ENCODE measurements at regions not wholly inside any gene's neighbourhood (a gene's known extent, or its start where the extent isn't known, plus 50 kb on each side); places are given as distances from the start of the nearest gene placed in this dataset.

GRCh38 chr16:86158688-86159360 lies 259.9 kb downstream of the IRF8 start:
- Histone ChIP-seq H3K36me3 (no peaks in the 10 kb centered on the region), H3K27ac (no peak overlapping the region), H3K27me3 (peaks cover 31% of the 10 kb centered on the region), H3K4me1 (ENCODE audit: control insufficient read depth in 1 of 2, insufficient read depth in 1 of 2, low read depth in 1 of 2, low read length in 1 of 2) (no peaks in the 10 kb centered on the region), H3K9me3 (no peaks in the 10 kb centered on the region), H3K4me3 (ENCODE audit: low read depth in 1 of 2, low read length in 1 of 2) (no peak overlapping the region)
- TF ChIP-seq, protein P1, sequence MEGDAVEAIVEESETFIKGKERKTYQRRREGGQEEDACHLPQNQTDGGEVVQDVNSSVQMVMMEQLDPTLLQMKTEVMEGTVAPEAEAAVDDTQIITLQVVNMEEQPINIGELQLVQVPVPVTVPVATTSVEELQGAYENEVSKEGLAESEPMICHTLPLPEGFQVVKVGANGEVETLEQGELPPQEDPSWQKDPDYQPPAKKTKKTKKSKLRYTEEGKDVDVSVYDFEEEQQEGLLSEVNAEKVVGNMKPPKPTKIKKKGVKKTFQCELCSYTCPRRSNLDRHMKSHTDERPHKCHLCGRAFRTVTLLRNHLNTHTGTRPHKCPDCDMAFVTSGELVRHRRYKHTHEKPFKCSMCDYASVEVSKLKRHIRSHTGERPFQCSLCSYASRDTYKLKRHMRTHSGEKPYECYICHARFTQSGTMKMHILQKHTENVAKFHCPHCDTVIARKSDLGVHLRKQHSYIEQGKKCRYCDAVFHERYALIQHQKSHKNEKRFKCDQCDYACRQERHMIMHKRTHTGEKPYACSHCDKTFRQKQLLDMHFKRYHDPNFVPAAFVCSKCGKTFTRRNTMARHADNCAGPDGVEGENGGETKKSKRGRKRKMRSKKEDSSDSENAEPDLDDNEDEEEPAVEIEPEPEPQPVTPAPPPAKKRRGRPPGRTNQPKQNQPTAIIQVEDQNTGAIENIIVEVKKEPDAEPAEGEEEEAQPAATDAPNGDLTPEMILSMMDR (IDR thresholded peaks at IDR 0.05), result no peak

- Histone ChIP-seq H3K27me3 (peaks cover 3% of the 10 kb centered on the region), H3K4me3 (ENCODE audit: low read depth in 1 of 2, low read length in 1 of 2) (no peak overlapping the region), H3K27ac (no peak overlapping the region), H3K36me3 (no peaks in the 10 kb centered on the region), H3K4me1 (ENCODE audit: control insufficient read depth in 1 of 2, insufficient read depth in 1 of 2, low read depth in 1 of 2, low read length in 1 of 2) (no peaks in the 10 kb centered on the region), H3K9me3 (no peaks in the 10 kb centered on the region)
- TF ChIP-seq, protein P1 (IDR thresholded peaks at IDR 0.05), result no peak
Observed at GRCh38 chr16:86165479-86165878, 266.5 kb downstream of the IRF8 start.

DNA sequence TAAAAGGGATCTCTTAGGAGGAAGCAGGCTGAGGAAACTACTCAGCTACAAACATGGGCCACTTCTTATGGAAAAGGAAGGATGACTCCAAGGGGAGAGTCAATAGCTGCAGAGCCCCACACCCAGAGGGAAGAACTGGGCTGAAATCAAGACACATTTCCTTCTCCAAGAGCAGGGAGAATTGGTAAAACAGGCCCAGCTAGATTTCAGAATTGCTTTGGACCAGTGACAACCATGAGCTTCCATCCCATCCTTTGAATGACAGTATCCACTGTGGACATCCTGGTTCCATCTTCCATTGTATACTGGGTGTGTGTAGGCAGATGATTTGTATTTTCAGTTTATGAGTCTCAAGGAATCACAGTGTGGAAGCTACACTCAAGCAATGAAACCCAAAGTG lies 267.5 kb downstream of the IRF8 start:
- no peaks in the 10 kb centered on the region for H3K36me3 ChIP-seq
- TF ChIP-seq, protein P1 (IDR thresholded peaks at IDR 0.05), result no peak
- no peaks in the 10 kb centered on the region for H3K4me1 ChIP-seq (ENCODE audit: control insufficient read depth in 1 of 2, insufficient read depth in 1 of 2, low read depth in 1 of 2, low read length in 1 of 2)

DNA sequence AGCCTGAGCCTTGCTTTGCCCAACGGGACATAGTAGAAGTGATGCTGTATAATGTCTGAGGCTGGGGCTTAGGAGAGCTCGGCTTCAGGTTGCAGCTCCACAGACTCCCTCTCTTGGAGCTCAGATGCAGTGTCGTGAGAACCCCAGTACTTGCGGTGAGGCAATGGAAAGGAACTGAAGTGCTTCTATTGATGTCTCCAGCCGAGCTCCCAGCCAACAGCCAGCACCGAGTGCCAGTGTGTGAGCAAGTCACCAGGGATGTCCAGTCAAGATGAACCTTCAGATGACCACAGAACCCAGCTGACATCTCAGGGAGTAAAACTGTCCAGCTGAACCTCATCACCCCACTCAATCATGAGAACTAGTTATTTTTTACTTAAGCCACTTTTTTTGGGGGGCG lies 268.1 kb downstream of the IRF8 start:
- no peak overlapping the region for H3K27ac ChIP-seq
- TF ChIP-seq, protein P1 (IDR thresholded peaks at IDR 0.05), result no peak

More for the DNA sequence above, 267.5 kb downstream of the IRF8 start:
- Histone ChIP-seq H3K4me3 (ENCODE audit: low read depth in 1 of 2, low read length in 1 of 2) (no peak overlapping the region), H3K27me3 (peaks cover 3% of the 10 kb centered on the region), H3K27ac (no peak overlapping the region), H3K9me3 (no peaks in the 10 kb centered on the region)

DNA sequence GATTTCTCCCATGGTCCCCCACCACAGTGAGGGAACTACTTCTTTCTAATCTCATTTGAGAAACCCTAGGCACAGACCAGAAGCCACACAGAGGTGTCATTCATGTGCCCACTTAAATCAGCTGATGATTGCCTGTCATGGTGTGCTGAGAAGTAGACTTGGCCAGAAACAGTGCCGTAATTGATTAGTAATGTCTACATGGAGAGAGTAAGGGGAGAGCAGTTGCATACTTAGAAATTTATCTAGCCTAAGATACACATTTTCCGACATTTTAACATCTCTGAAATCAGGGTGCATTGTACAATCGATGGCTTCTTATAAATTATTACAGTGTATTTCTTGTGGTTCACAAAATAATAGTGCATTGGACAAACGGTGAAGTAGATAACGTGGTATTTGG lies 271.8 kb downstream of the IRF8 start:
- H3K4me1 ChIP-seq (ENCODE audit: control insufficient read depth in 1 of 2, insufficient read depth in 1 of 2, low read depth in 1 of 2, low read length in 1 of 2), result no peaks in the 10 kb centered on the region
- no peak overlapping the region for H3K4me3 ChIP-seq (ENCODE audit: low read depth in 1 of 2, low read length in 1 of 2)
- no peak overlapping the region for H3K27ac ChIP-seq
- H3K36me3 ChIP-seq, result no peaks in the 10 kb centered on the region
- peaks cover 24% of the 10 kb centered on the region for H3K27me3 ChIP-seq
- no peaks in the 10 kb centered on the region for H3K9me3 ChIP-seq
- TF ChIP-seq, protein P1 (IDR thresholded peaks at IDR 0.05), result no peak

More for the DNA sequence above, 268.1 kb downstream of the IRF8 start:
- Histone ChIP-seq H3K36me3 (no peaks in the 10 kb centered on the region), H3K4me3 (ENCODE audit: low read depth in 1 of 2, low read length in 1 of 2) (no peak overlapping the region), H3K27me3 (peaks cover 4% of the 10 kb centered on the region), H3K4me1 (ENCODE audit: control insufficient read depth in 1 of 2, insufficient read depth in 1 of 2, low read depth in 1 of 2, low read length in 1 of 2) (no peaks in the 10 kb centered on the region), H3K9me3 (no peaks in the 10 kb centered on the region)

Data from neutrophil (primary cell).